ENCODE measurements at regions not wholly inside any gene's neighbourhood (a gene's known extent, or its start where the extent isn't known, plus 50 kb on each side); places are given as distances from the start of the nearest gene placed in this dataset.

DNA sequence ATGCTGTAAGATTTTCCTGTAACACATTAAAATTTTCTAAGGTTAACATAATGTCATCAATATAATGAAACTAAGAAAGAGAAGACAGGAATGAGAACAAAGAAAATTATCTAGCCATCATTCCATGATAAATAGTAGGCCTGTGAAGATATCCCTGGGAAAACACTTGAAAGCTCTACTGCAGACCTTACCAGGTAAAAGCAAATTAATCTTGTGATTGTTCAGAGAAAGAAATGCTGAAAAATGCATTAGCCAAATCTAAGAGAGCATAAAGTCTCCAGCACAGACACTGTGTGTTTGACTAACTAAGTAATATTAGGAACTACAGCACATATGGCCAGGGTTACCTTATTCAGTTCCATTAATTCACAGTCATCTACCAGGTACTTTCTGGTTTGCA, 628.3 kb upstream of the GRAMD2B start:
- H3K27ac ChIP-seq (ENCODE audit: low read depth, low read length): no peak overlapping the region

DNA sequence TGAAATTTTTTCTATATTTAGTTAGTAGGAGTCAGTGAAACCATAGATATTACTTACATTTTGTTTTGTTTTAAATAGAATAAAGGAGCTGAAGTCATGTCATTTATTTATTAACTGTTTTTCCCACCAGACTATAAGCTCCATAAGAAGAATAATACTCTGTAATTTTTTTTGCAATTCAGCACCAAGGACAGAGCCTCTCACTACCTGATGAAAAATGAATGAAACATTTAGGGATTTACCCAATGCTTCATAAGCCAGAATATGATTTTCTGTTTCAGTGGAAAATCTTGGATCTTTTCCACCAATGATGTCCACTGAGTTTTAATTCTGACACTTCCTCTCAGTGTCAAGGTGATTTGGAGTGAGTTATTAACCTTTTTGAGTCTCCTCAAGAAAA, 624.9 kb upstream of the GRAMD2B start:
- no peak overlapping the region for H3K27ac ChIP-seq (ENCODE audit: low read depth, low read length)

DNA sequence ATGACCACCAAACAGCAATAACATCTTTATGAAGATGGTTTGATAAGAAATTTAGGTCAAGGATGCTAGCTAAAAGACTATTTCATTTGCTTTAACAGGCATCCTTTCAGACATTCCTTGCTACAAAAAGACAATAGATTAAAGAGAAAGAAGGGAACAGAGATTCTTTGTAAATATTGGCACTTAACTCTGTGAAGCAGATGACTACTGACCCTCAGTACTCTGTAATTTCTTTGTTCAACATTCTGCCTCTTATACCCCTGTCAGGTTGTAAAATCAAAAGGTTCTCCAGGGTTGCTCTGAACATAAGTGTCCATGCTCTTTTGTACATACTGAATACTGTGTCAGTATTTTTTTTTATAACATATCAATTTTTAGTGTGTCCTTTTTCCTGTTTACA, 610.6 kb upstream of the GRAMD2B start:
- no peak overlapping the region for H3K27ac ChIP-seq (ENCODE audit: low read depth, low read length)

DNA sequence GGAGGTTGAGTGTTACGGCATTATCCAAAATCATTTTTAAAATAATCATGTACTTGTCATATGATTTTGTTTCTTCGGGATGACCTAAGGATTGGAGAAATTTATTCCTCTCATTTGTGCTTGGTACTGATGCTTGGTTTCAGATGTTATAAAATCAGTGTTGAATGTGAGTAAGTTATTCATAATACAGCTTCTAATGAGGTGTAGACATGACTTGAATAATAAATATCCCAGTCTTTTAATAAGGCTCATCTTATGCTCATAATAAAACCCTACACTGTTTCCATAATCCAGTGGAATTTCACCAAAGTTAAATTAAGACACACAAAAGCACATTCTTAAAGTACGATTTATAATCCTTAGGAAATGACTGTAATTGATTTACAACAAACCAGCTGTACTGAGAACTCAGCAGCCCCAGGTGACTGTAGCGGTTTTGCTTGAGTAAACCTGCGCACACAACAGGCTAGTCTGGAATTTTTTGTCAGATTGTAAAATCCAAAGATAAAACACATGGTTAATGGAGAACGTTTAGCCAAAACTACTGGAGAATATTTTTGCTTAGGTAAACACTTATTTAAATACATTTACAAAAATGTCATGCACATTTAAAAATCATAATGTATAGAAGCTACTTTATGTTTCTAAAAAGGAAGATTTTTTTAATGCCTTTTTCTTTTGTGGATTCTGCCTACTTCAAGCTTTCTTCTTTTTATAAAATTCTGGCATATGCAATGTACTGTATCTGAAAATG, 609.8 kb upstream of the GRAMD2B start:
- 66 to 83% (median 83%) methylated on average over 6 of the region's 6 CpGs for WGBS, 3 donors
- H3K27ac ChIP-seq (ENCODE audit: low read depth, low read length): no peak overlapping the region

DNA sequence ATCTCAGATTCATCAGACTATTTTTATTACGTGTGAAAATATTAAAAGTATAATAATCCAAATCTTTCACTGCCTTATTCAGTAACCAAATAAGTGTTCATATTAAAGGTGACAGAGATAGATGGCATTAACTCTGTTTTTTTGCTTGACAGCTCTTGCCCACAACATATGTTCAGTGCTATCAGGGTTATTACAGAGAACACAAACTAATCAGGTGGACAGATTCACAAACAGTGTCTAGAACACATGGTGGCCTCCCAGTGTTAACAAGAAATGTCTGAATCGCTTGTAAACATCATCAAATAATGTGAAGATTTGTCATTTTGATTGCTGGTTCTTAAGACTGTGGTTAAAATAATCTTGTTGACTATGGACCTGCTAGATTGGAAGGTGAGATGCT, 609.1 kb upstream of the GRAMD2B start:
- no peak overlapping the region for H3K27ac ChIP-seq (ENCODE audit: low read depth, low read length)
- 51 to 86% (median 84%) methylated on average over 2 of the region's 2 CpGs for WGBS, 3 donors

DNA sequence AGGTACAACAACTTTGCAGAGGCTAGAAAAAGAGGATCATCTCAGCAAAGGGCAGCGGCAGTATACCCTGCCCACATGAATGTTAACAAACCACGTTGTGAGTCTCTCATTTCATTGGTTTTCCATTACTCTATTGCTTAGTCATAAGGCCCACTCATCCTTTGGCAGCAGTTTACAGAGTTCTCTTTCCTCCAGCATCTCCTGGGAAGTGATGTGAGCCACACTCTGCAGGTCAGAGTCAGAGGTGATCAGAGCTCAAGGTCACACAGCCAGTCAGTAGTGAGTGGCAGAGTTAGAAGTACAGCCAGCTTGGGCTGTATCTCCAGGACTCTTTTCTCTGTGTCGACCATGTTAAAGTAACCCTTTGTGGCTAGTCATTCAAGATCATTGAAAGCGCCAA, 599.6 kb upstream of the GRAMD2B start:
- 80 to 84% (median 83%) methylated on average over 4 of the region's 4 CpGs for WGBS, 3 donors
- H3K27ac ChIP-seq (ENCODE audit: low read depth, low read length): no peak overlapping the region

DNA sequence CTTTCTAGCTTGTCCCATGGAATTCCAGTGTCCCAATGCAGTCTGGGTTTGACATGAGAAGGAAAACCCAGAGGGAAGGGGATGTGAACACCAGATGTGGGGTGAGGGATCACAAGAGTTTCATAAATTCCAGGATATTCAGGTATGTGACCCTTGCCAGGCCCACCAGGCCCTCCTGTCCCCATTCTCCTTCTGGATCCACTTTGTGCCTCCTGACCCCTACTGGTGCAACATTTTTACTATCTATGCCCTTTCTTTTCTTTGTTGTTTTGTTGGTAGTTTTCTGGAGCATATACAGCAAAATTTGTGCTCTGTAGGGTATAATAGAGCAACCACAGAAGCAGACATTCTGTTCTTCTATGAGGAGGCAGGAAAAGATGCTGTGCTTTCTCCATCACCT, 597.0 kb upstream of the GRAMD2B start:
- no peak overlapping the region for H3K27ac ChIP-seq (ENCODE audit: low read depth, low read length)

DNA sequence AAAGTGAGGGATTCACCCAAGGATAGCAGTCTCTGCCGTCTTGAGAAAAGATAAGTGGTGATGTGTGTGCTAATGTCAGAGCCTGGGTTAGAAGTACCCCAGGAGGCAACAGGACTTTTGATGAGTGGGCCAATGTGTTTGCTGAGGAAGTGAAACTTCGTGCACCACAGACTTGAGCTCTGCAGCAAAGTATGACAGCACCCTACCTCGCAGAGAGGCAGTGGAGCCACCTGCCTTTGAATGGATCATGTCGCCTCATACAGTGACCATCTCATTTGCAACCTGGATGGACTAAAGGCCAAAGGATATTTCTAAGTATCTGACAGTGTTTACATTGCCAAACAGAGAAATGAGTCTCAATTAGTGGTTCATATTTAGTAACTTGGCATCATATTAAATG, 593.9 kb upstream of the GRAMD2B start:
- 76 to 82% (median 79%) methylated on average over 4 of the region's 4 CpGs for WGBS, 3 donors
- H3K27ac ChIP-seq (ENCODE audit: low read depth, low read length): no peak overlapping the region

DNA sequence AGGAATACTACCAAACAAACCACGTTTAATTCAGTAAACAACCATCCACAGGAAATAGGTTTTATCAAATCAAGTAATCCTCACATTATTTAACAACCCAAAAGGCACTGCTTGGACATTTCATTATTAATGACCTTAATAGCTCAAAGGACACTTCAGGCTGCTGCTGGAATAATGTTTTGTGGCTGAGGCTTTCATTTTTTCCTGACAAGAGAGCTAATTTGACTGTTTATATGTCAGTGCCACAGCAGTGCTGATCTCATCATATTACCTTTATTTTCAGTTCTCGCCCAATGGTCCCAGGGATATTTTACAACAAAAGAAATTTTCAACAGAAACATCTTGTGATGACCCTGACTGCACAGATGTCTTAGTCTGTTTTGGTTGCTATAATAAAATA, 589.8 kb upstream of the GRAMD2B start:
- 52 to 58% (median 55%) methylated on average over 2 of the region's 2 CpGs for WGBS, 3 donors

DNA sequence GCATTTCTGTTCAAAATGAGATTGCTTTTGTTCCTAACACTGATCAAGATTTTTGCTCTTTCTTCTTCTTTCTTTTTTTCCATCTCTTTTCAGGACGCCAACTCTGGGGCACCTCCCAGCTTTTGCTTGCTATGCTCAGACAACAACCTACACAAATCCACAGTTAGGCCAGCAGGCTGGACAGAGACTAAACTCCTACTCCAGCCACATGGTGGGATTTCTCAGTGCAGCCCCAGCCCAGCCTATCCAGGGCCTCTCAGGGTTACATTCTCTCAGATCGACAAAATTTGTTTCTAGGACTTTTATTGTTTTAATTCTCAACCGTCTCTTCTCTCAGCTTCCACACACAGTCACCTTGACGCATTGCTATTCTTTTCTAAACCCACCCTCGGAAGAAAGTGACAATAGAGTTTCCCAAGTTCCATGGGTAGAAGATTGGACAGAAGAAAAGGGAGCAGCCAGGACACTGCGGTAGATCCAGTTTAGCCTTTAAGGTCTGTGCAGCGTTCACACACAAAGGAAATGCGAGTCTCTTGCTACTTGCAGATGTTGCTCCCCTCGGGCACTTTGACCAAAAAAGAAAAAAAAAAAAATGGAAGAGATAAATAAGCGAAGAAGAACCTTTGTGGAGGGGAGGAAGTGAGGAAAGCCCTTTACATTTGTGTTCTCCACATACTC, 588.6 kb upstream of the GRAMD2B start:
- H3K27ac ChIP-seq (ENCODE audit: low read depth, low read length): no peak overlapping the region
- 81 to 91% (median 83%) methylated on average over 10 of the region's 10 CpGs for WGBS, 3 donors

More for the DNA sequence above, 589.8 kb upstream of the GRAMD2B start:
- H3K27ac ChIP-seq (ENCODE audit: low read depth, low read length): no peak overlapping the region

DNA sequence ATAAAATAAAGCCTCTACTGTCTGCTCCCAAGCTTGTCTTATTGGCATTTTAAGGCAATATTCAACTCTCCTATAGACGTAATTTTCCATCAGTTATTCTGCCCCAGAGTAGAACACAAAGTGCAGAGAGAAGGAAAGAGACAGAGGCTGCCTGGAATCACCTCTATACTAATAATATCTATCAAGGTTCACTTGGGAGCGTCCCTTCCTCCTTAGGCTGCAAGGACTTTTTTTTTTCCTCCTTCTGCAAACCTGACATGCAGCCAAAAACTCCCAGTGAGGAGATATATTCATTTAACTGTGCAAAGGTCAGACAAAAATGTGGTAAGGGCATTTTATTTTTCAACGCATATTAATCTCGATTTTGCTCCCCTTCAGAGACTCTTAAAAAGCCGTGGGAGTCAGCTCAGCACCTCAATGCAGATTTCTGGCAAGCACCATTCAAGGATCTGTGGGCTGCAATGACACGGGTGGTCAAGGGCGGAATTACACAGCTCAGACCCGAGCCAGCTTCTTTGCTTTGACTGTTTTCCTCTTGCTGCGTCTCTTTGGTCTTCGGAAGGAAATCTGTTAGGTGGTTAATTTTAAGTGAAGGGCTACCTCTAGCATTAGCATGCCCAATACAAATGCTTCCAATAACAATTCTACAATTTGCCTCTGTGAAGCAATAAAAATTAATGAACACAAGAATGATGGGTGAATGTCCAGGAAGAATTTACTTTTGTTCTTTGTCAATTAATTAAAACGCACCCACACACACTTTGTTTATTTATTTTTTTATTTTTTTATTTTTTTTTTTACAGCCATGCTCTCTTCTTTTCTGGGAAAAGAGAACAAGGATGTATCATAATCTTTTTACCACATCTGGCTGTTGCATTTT, 587.7 kb upstream of the GRAMD2B start:
- whole genome bisulfite sequencing, 3 donors: 10 to 18% (median 17%) methylated on average over 11 of the region's 11 CpGs

DNA sequence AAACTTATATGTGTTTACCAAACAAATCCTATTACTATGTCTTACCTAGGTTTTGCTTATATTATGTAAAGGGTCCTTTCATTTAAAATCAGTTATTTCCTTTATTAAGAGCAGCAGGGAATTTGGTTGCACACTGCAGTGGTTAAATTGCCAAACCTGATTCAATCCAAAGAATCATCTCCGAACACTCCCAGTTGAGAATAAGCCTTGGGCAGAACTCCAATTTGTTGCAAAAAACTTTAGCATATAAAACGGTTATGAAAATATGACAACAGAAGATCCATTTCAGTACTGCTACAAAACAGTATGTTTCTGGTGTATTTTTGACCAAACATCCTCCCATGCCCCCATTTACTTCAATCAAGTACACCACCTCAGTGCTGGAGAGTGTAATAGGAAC, 587.0 kb upstream of the GRAMD2B start:
- no peak overlapping the region for H3K27ac ChIP-seq (ENCODE audit: low read depth, low read length)
- 43 to 81% (median 51%) methylated on average over 2 of the region's 2 CpGs for WGBS, 3 donors

More for the DNA sequence above, 587.7 kb upstream of the GRAMD2B start:
- H3K27ac ChIP-seq (ENCODE audit: low read depth, low read length): no peak overlapping the region

DNA sequence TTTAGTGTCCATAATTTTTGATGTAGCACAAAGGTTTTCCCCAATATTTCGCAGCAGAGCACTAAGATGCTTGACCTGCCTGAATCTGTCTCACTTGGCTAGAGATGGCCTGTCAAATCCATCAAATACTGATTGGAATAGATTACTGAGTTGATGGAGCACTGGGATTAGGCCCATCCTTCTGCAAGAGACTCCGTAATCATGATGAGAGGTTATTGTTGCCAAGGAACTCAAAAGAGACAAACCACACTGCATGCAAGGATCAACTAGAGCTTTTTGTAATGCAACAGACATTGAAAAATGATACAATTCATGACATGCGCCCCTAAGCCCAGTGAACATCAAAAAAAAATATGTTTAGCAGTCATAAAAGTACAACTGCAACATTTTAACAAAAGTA, 585.3 kb upstream of the GRAMD2B start:
- WGBS, 3 donors: 77 to 92% (median 86%) methylated on average over 3 of the region's 3 CpGs
- H3K27ac ChIP-seq (ENCODE audit: low read depth, low read length): no peak overlapping the region

DNA sequence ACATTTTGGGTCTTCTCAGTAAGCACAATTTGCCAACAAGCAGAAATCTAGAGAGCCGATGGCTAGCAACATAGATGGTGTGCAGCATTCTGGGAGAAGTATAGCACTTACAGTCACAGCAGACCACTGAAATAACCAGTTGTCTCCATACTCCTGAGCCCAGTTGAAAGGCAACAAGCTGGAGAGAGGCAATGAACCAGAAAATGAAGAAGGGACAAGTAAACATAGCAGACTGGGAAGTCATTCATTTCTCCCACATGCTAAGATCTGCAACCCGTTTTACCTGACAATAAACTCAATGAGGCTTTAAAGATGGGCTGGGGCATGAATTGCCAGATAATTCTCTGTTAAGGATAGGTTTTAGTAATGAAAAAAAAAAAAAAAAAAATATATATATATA, 575.6 kb upstream of the GRAMD2B start:
- H3K27ac ChIP-seq (ENCODE audit: low read depth, low read length): no peak overlapping the region
- WGBS, 3 donors: 84 to 93% (median 91%) methylated on average over 2 of the region's 2 CpGs

DNA sequence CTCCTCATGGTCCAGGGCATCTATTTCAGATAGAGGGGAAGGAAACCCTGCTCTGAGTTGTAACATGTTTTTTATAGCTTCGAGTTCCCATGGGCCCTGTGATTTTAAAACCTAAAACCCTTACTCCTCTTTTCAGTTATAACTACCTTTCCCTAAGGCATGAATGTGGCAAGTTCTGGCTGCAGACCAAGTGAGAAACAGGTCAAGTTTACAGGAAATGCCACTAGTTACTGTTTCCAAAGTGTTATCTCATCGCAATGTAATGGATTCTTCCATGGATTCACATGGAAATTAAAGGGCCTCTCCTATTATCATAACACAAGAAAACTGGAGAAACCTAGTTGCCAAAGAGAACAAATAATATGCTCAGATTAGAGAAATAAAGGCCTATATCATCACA, 574.5 kb upstream of the GRAMD2B start:
- 74 to 80% (median 80%) methylated on average over 2 of the region's 2 CpGs for WGBS, 3 donors
- no peak overlapping the region for H3K27ac ChIP-seq (ENCODE audit: low read depth, low read length)

DNA sequence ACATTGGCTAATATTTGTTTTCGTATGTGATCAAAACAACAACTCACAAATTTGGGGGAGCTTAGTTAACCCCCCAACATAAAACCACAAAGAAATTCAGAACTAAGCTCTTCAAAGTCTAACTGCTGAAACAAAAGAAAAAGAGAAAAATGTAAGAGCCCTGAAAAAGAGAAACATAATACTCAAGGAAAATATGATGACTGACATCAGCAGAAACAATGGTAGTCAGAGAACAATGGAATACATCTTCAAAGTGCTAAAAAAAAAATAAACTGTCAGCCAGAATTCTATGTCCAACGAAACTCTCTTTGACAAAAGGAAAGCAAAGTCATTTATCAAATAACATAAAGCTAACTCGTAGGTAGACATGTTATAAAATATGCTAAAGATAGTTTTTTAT, 566.3 kb upstream of the GRAMD2B start:
- H3K27ac ChIP-seq (ENCODE audit: low read depth, low read length): no peak overlapping the region
- WGBS, 3 donors: 46 to 50% (median 49%) methylated on average over 3 of the region's 3 CpGs

DNA sequence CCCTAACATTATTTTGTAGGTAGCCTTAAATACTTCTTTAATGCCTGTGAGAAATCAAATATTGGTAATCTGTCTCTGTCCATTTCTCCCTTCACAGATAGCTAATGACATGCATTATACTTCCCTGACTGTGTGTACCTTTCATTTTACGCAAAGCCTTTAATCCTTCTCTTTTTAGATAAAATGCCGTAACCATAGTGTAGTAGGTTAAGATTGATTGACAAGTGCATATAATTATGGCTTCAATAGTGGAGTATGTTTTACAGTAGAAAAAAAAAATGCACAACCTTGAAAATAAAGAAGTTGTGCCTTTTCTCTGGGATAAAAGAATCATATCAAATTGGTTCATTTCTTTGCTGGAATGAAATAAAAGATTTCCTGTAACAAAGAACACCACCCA, 559.6 kb upstream of the GRAMD2B start:
- H3K27ac ChIP-seq (ENCODE audit: low read depth, low read length): no peak overlapping the region
- 87 to 99% (median 94%) methylated on average over 2 of the region's 2 CpGs for WGBS, 3 donors

DNA sequence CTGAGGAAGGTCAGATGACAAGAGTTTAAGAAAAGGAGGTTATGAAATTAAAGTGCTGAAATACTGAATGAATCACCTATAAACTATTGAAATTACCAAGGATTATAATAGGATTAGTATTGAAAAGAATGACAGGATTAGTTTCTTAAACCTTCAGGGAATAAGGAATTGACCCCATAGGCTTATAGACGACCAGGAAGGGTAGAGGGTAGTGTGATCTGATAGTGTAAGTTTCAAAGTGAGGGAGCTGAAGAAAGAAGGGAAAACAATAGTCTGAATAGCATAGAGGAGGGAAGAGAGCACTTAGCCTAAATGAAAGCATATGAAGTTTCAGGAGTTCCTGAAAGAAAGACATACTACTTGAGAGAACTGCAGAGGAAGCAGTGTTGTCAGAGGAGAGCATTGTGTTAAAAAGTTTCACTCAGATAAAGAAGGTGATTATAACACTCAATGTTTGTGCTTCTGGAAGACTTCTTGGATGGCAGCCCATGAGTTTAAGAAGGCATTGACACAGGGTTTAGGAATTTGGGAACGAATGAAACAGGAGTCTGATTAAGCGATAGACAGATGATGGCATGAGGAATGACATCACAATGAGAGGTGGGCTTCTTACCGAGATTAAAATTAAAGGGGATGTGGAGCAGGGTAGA, 557.9 kb upstream of the GRAMD2B start:
- 37 to 42% (median 39%) methylated on average over 4 of the region's 4 CpGs for WGBS, 3 donors
- no peak overlapping the region for H3K27ac ChIP-seq (ENCODE audit: low read depth, low read length)

DNA sequence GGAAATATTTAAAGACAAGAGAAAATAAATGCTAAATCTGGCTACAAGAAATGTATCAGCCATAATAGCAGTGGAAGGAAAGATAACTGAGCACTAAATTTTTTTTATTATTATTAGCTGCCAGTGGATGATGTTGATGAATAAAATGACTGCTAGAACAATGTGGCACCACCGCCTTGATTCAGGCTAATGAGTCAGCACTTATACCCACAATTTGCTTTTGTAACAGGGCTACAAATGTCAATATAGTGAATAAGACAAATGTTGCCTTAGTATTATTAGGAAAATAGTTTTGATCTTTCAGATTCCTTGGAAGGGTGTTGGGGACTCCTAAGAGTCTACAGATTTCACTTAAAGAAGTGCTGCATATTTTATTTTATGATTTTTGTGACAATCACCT, 555.2 kb upstream of the GRAMD2B start:
- 81 to 95% (median 88%) methylated on average over 1 of the region's 1 CpG for WGBS, 3 donors
- no peak overlapping the region for H3K27ac ChIP-seq (ENCODE audit: low read depth, low read length)
